NCI-H748 (cell line): ENCODE measurements at regions not wholly inside any gene's neighbourhood (a gene's known extent, or its start where the extent isn't known, plus 50 kb on each side); places are given as distances from the start of the nearest gene placed in this dataset.

ENCODE experiments used
- DNase-seq: peaks from one replicate; lab custom pipeline; 2025; ENCODE audit not compliant: unreplicated experiment; lab: John Stamatoyannopoulos, UW

GRCh38 chr17:69761767-69762321 lies 313.2 kb upstream of the KCNJ16 start:
- DNase-seq: no peak

DNA sequence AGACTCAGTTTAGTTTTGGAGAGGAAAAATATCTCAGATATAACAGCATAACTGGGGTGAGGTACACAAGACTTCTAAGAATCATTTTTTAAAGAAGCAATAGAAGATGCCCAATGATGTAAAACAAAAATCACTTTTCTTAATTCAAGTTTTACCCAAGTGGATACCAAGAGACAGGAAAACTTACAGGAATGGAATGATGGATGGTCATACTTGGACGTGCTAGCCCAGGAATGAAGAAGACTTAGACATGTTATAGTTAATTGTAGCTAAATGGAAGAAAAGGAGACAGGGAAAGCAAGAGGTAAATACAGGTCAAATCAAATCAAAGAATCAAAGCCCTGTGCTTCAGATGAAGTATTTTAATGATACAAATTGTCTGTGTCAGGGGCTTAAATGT lies 312.7 kb upstream of the KCNJ16 start:
- no peak for DNase-seq

DNA sequence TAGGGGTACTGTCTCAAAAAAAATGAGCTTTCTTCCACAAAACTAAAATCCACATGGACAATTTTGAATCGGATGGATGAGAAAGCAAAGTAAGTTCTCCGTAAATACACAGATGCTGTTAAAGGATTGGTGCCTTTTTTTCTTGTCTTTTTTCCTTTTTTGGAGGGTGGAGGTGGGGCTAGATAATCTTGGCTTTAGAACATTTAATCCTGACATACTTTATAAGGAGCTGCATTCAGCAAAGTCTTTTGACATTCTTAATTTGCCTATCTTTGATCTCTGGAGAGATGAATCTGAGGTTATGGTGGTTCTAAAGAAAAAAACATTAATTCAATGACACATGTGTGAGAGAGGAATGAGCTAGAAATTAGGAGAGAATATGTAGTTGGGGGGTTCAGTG lies 312.3 kb upstream of the KCNJ16 start:
- no peak for DNase-seq

DNA sequence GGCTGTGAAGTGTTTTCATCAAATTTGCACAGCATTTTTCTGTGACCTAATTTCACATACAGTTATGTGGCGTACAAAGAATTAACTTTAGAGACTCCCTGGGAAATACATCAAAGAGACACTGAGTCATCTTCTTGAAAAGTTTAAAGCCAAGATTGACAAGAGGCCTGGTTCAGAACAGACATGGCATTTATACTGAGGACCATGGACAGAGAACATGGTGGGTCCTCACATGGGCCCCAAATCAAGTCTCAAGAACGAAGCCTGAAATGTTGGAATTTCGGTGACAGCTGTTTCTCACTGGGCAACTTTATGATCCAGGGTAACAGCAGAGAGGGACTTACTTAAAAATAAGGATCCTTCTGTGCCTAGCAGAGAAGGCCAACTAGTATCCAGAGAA lies 311.5 kb upstream of the KCNJ16 start:
- no peak for DNase-seq

DNA sequence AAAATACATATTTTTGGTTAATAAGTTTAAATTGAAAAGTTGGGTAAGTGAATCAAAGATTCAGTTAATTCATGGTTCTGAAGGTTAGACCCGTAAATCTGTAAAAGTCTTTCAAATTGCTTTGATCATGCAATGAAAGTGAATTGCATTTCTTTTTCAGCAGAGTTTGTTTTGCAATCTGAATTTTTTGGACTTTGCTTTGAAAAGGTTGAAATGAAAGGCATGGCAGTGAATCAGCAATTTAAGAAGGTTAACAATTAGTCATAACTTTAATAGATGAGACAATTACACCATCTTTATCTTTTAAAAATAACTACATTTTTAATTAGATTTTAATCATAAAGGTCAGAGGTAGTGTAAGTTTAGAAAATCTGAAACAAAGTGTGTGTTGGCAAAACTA lies 310.9 kb upstream of the KCNJ16 start:
- no peak for DNase-seq

DNA sequence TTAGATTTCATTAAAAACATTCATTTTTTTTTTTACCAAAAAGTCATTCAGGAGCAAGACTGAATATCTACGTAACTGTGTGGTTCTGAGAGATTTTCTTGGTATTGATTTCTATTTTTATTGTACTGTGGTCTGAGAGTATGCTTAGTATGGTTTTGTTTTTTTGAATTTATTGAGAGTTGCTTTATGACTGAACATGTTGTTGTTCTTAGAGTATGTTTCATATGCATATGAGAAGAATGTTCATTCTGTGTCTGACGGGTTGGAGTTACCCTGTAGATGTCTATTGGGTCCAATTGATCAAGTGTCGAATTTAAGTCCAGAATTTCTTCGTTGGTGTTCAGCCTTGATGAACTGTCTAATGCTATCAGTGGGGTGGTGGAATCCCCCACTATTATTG lies 306.0 kb upstream of the KCNJ16 start:
- no peak for DNase-seq

DNA sequence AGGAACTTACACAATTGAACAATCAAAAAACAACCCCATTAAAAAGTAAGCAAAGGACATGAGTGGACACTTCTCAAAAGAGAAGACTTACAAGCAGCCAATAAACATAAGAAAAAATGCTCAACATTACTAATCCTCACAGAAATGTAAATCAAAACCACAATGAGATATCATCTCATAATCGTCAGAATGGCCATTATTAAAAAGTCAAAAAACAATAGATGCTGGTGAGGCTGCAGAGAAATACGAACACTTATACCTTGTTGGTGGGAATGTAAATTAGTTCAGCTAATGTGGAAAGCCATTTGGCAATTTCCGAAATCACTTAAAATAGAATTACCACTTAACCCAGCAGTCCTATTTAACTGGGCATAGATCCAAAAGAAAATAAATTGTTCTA lies 301.9 kb upstream of the KCNJ16 start:
- peak; percentile 89 for DNase-seq

DNA sequence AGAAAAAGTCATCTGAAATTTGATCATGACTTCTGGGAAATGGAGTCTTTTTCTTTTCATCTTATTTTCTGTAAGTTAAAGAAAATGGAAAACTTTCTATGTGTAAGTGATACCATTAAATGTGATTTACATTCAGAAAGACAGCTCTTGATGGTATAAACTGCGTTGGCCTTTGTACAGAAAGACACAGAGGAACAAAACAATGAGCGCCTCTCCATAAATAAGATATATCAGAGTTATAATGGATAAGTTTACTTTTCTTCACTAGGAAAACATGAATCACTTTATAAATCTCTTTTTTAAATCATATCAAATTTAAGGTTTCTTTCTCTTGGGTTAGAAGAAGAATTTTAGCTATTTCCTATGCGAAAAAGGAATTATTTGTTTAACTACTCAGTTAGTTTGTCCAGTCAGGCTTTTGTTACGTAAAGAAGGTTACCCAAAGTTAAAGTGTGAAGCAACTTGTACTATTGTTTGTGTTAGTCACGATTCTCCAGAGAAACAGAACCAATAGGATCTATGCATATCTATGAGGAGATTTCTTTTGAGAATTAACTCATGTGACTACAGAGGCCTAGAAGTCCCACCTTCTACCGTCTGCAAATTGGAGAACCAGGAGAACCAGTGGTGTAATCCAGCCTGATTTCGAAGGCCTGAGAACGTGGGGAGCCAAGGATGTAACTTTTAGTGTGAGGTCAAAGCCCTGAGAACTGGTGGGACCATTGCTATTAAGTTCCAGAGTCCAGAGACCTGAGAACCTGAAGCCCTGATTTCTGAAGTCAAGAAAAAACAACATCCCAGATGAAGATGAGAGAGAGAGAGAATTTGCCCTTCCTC lies 295.4 kb upstream of the KCNJ16 start:
- DNase-seq: no peak

- no peak for DNase-seq
Observed at GRCh38 chr17:69783865-69784264, 291.2 kb upstream of the KCNJ16 start.

DNA sequence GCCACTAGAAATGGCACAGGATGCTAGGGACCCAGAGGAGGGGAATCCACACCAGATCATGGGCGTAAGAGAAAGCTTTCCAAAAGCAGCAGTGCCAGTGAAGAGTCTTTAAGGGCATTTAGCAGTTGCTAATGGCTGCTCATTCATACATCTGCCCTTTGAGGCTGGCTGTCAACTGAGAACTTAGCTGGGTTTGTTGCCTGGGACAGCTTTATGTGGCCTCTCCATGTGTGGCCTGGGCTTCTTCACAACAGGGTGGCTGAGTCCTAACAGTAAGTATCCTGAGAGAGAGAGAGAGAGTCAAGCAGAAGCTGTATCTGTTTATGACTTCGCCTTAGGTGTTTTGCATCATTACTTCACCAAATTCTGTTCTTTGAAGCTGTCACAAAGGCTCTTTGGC lies 286.1 kb upstream of the KCNJ16 start:
- DNase-seq: no peak

DNA sequence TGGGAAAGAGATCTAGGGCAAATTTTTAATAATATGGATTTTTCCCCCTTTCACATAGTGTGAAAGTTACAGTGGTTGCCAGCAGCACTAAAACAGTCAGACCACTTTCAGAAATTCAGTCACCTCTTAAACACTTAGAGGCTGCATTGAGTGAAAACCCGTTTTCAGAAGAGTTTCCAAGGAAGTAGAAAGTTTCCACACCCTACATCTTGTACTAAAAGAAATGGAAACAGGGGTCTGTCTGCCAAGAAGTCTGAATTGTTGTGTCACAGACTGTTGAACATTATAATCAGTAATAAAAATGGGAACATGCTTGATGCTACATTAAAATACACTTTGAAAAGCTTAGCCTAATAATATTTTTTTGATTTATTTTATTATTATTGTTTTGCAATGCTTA lies 278.9 kb upstream of the KCNJ16 start:
- no peak for DNase-seq

DNA sequence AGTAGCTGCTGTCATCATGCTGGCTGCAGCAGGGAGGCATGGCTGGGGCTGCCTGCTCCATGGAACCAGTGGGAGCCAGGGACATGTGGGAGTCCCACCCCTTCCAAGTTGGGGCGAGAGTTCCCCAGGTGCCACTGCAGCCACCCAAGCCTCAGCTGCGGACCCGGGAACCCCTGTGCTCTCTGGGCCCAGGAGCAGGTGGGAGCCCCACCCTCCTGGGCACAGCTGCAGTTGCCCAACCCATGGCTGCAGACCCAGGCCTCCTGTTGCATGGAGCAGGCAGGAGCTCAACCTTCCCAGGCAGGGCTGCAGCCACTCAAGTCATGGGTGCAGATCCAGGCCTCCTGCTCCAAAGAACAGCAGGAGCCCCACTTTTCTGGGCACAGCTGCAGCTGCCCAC lies 274.2 kb upstream of the KCNJ16 start:
- DNase-seq: no peak

- DNase-seq: no peak
Observed at GRCh38 chr17:69801368-69801767, 273.7 kb upstream of the KCNJ16 start.

DNA sequence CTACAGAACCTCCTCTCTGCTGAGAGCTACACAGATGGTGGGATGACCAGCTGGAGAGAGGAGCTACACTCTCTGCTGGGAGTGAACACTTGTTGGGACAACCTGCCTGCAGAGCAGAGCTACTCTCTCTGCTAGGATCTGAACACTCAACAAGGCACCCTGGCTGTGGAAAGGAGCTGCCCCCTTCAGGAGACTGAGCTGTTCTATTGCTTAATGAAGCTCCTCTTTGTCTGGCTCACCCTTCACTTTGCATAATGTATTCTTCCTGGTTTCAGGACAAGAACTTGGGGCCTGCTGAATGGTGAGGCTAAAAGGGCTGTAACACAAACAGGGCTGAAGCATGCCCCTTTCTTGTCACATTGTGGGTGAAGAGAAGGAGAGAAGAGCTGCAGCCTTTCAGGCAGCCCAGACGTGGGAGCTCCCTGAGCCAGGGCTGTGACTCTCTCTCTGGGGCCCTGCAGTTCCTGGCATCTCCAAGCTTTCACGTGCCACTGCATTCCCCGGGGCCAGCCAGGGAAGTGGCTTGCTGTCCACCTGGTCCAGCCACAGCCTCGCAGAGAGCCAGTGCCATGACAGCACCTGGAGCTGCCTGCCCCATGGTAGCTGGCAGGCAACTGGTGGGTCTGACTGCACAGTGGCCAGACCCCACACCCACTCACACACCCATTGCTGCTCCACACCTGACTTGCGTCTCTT lies 272.8 kb upstream of the KCNJ16 start:
- DNase-seq: no peak

- DNase-seq: no peak
Observed at GRCh38 chr17:69809331-69809730, 265.7 kb upstream of the KCNJ16 start.

DNA sequence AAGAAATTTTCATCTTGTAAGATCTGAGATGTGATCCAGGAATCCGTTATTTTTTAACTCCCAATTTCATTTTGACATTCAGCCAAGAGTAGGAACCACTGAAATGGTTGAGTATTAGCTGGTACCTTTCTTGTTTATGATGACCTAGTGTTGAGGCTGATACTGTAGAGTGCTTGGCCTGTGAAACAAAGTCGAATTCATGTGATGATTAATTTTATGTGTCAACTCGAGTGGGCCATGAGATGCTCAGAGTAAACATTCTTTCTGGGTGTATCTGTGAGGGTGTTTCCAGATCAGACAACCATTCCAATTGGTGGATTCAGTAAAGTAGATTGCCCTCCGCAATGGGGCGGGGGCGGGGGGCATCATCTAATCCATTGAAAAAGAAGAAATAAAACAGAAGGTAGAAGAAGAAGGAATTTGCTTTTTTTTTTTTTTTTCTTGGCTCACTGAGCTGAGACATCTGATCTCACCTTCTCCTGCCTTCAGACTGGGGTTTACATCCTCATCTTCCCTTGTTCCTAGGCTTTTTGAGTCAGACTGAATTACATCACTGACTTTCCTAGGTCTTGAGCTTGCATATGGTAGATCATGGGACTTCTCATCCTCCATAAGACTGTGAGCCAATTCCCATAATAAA lies 264.6 kb upstream of the KCNJ16 start:
- no peak for DNase-seq

GRCh38 chr17:69812240-69812837 lies 262.7 kb upstream of the KCNJ16 start:
- no peak for DNase-seq

GRCh38 chr17:69814031-69814430 lies 261.0 kb upstream of the KCNJ16 start:
- no peak for DNase-seq

GRCh38 chr17:69815406-69815805 lies 259.6 kb upstream of the KCNJ16 start:
- DNase-seq: no peak

GRCh38 chr17:69818467-69818866 lies 256.6 kb upstream of the KCNJ16 start:
- no peak for DNase-seq

DNA sequence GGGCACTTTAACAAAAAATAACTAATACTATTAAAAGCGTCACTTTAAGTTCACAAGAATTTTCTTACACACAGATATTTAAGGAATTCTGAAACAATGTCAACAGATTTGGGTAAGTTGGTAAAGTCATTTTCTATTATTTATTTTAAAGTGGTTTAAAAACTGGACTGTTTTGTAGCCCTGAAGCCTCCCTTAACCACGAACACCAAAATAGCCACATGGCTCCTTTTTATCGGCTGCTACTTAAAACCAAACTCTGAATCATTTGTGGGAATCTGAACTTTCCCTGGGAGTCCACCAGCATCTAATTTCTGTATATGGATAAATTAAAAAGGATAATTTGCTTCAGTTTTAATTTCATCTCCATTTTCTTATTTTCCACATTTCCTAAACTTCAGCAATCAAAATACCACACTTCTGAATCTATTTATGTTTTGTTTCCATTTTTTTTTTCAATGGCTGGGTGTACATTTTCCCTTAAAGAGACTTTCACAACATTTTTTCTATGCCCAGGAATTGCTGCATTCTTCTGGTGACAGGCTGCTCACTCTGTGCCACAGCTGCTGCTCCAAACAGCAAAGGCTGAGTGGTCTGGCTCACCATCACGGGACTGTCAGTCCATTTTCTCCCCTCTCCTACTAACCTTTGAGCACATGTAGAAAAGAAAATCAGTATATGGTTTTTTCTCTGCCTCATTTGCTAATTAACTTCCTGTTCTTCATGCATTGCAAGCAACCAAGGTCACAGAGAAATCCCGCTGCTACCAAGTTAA lies 255.5 kb upstream of the KCNJ16 start:
- DNase-seq: no peak
